ENCODE measurements at regions not wholly inside any gene's neighbourhood (a gene's known extent, or its start where the extent isn't known, plus 50 kb on each side); places are given as distances from the start of the nearest gene placed in this dataset.

DNA sequence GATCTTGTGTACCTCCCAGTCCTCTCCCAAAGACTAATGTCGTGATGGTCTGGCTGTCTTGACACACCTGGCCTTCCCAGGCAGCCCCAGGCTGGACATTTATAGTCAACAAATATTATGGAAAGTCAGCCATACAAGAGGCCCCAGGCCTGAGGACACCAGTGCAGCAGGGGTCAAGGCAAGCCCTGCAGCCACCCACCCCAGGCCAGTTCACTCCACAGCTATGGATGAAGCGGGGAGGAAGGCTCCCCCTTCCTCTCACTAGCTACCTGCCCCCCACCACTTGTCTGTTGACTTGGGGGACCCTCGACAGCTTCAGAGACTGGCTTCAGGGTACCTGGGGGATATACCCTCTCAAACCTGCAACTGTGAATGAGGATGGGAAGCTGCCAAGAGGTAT is 132.1 kb downstream of the MRPL14 start:
- no peak for TF ChIP-seq CTCF (conservative IDR thresholded peaks at IDR 0.05 in 1 of 2, IDR thresholded peaks at IDR 0.05 in 1 of 2; ENCODE audit: extremely low read depth in 1 of 2, insufficient read depth in 1 of 2, low read depth in 1 of 2, low read length in 2 of 2)
- TF ChIP-seq EZH2 (IDR thresholded peaks at IDR 0.05; ENCODE audit: borderline replicate concordance, low read length) = no peak
